Neural cell (in vitro differentiated cells): ENCODE measurements at regions not wholly inside any gene's neighbourhood (a gene's known extent, or its start where the extent isn't known, plus 50 kb on each side); places are given as distances from the start of the nearest gene placed in this dataset.

ENCODE experiments used
- H2AFZ ChIP-seq: fragments of 200-600, 300-800 bp; sonication (generic), shearing (Covaris generic); 2 replicates; pipeline ENCODE4 v1.6.0; 2014; ENCODE audit warnings: low read depth, mild to moderate bottlenecking, antibody characterized with exemption, low read length, moderate library complexity
- H3F3A ChIP-seq: fragments of 200-600 bp; shearing (Covaris generic); 2 replicates; pipeline ENCODE4 v1.6.1; 2016; ENCODE audit warnings: mild to moderate bottlenecking, moderate library complexity, mixed read lengths, antibody characterized with exemption, low read length; ENCODE audit not compliant: insufficient read depth, poor library complexity, severe bottlenecking
- H3K27ac ChIP-seq: fragments of 200-600, 300-800 bp; sonication (generic), shearing (Covaris generic); 2 replicates; pipeline ENCODE4 v1.5.1; 2014; ENCODE audit warnings: mild to moderate bottlenecking, low read length, moderate library complexity
- H3K27me3 ChIP-seq: fragments of 300-800, 200-600 bp; sonication (generic), shearing (Covaris generic); 2 replicates; pipeline ENCODE4 v1.6.0; 2014; ENCODE audit warnings: mild to moderate bottlenecking, low read depth, low read length, moderate library complexity; ENCODE audit not compliant: insufficient read depth
- H3K36me3 ChIP-seq: fragments of 300-800, 200-600 bp; sonication (generic), shearing (Covaris generic); 2 replicates; pipeline ENCODE4 v1.5.1; 2014; ENCODE audit warnings: mild to moderate bottlenecking, antibody characterized with exemption, low read length, moderate library complexity; ENCODE audit not compliant: insufficient read depth
- H3K4me2 ChIP-seq: fragments of 300-800, 200-600 bp; sonication (generic), shearing (Covaris generic); 2 replicates; pipeline ENCODE4 v1.6.0; 2014; ENCODE audit warnings: mild to moderate bottlenecking, low read length
- H3K4me3 ChIP-seq: fragments of 300-800, 200-600 bp; sonication (generic), shearing (Covaris generic); 2 replicates; pipeline ENCODE4 v1.5.1; 2014; ENCODE audit warnings: mild to moderate bottlenecking, low read length, moderate library complexity
- H3K79me2 ChIP-seq: fragments of 200-600 bp; shearing (Covaris generic); replicated peaks from 2 replicates; pipeline ENCODE4 v1.6.0; 2014; ENCODE audit warnings: mild to moderate bottlenecking, low read length, moderate library complexity; ENCODE audit not compliant: insufficient read depth
- H3K9ac ChIP-seq: fragments of 300-800, 200-600 bp; sonication (generic), shearing (Covaris generic); 2 replicates; pipeline ENCODE4 v1.6.1; 2016; ENCODE audit warnings: mild to moderate bottlenecking, low read length, mixed read lengths
- H3K9me2 ChIP-seq: fragments of 200-600 bp; shearing (Covaris generic); 2 replicates; pipeline ENCODE4 v1.6.1; 2016; ENCODE audit warnings: mild to moderate bottlenecking, low read length, mixed read lengths; ENCODE audit not compliant: insufficient read depth
- H3K9me3 ChIP-seq: fragments of 200-600, 300-800 bp; sonication (generic), shearing (Covaris generic); 2 replicates; pipeline ENCODE4 v1.6.1; 2016; ENCODE audit warnings: mild to moderate bottlenecking, mixed run types, low read length, moderate library complexity, mixed read lengths
- H4K20me1 ChIP-seq: fragments of 200-600 bp; shearing (Covaris generic); 2 replicates; pipeline ENCODE4 v1.6.1; 2016; ENCODE audit warnings: mild to moderate bottlenecking, mixed run types; ENCODE audit not compliant: insufficient read depth
- EP300 ChIP-seq: fragments of 450-650 bp; conservative IDR thresholded peaks from 2 replicates; pipeline ENCODE4 v1.6.1; 2014; ENCODE audit warnings: antibody characterized with exemption, mild to moderate bottlenecking, moderate library complexity; ENCODE audit not compliant: poor library complexity, severe bottlenecking
- EZH2 ChIP-seq: fragments of 200-600, 300-800 bp; shearing (Covaris generic), sonication (generic); IDR thresholded peaks from 2 replicates; pipeline ENCODE4 v1.6.1; 2014; ENCODE audit warnings: antibody characterized with exemption, low read length, borderline replicate concordance, mild to moderate bottlenecking; ENCODE audit not compliant: insufficient read depth, poor library complexity, severe bottlenecking
- MXI1 ChIP-seq: fragments of 450-650 bp; conservative IDR thresholded peaks from 2 replicates; pipeline ENCODE4 v1.6.1; 2014; ENCODE audit warnings: antibody characterized with exemption, mild to moderate bottlenecking; ENCODE audit not compliant: poor library complexity, severe bottlenecking
- POLR2AphosphoS5 ChIP-seq: IDR thresholded peaks from 2 replicates; pipeline ENCODE4 v1.6.1; 2012
- RAD21 ChIP-seq: fragments of 450-650 bp; conservative IDR thresholded peaks from 2 replicates; pipeline ENCODE4 v1.6.1; 2014; ENCODE audit warnings: antibody characterized with exemption, mild to moderate bottlenecking, moderate library complexity
- SMC3 ChIP-seq: fragments of 450-650 bp; conservative IDR thresholded peaks from 2 replicates; pipeline ENCODE4 v1.6.1; 2014; ENCODE audit warnings: antibody characterized with exemption, mild to moderate bottlenecking, moderate library complexity; ENCODE audit not compliant: poor library complexity
- TAF1 ChIP-seq: IDR thresholded peaks from 2 replicates; pipeline ENCODE4 v1.6.1; 2012; ENCODE audit warnings: low read depth
- TF ChIP-seq, protein P1 (sequence below): fragments of 450-650 bp; IDR thresholded peaks from 2 replicates; pipeline ENCODE4 v1.5.1; 2014; ENCODE audit warnings: antibody characterized with exemption, mild to moderate bottlenecking, moderate library complexity; ENCODE audit not compliant: poor library complexity, severe bottlenecking
- TF ChIP-seq, protein P2 (sequence below): IDR thresholded peaks from 2 replicates; pipeline ENCODE4 v1.6.1; 2012; ENCODE audit warnings: borderline replicate concordance

DNA sequence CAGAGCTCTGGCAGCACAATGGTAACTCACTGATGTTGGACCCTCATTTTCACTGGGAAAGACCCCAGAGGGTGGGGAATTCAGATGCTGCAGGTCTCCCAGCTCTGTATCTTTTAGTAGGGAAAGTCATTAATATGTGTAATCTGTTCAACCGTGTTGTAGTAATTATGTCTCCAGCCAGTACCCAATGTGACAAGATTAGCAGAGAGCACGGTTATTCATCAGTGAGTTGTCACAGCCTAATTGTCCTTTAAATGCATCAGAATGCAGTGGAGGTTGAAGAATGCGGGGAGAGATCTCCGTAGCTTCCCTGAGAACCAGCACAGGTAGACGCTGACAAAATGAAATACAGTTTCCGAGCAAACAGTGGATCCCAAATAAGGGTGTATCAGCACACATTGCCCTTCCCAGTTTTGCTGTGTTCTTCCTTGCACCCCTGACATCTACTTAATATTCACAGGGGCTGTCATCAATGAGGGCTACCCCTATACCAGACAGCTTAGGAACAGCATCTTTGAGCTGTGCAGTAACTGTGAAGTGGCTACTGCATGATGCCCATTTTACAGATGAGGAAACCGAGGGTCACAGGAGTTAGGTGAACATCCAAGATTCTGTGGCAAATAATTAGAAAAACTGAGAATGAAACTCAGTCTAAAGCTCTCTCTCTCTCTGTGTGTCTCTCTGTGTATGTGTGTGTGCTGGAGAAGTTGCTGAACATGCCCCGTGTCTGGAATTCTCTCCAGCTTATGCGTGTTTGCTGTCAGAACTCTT lies 430.4 kb upstream of the HS6ST1 start:
- no peak overlapping the region for H3K4me2 ChIP-seq
- H3F3A ChIP-seq, result no peaks in the 10 kb centered on the region
- H3K9ac ChIP-seq, result no peak overlapping the region
- no peak overlapping the region for H3K4me3 ChIP-seq
- no peaks in the 10 kb centered on the region for H3K79me2 ChIP-seq
- H3K9me3 ChIP-seq, result no peaks in the 10 kb centered on the region
- no peak overlapping the region for H3K27ac ChIP-seq
- H3K36me3 ChIP-seq, result no peaks in the 10 kb centered on the region
- no peaks in the 10 kb centered on the region for H3K27me3 ChIP-seq
- no peaks in the 10 kb centered on the region for H4K20me1 ChIP-seq
- no peak for TF ChIP-seq TAF1
- TF ChIP-seq POLR2AphosphoS5, result no peak
- no peak for TF ChIP-seq SMC3
- no peak for TF ChIP-seq MXI1
- no peak for TF ChIP-seq EZH2
- TF ChIP-seq, protein P1, sequence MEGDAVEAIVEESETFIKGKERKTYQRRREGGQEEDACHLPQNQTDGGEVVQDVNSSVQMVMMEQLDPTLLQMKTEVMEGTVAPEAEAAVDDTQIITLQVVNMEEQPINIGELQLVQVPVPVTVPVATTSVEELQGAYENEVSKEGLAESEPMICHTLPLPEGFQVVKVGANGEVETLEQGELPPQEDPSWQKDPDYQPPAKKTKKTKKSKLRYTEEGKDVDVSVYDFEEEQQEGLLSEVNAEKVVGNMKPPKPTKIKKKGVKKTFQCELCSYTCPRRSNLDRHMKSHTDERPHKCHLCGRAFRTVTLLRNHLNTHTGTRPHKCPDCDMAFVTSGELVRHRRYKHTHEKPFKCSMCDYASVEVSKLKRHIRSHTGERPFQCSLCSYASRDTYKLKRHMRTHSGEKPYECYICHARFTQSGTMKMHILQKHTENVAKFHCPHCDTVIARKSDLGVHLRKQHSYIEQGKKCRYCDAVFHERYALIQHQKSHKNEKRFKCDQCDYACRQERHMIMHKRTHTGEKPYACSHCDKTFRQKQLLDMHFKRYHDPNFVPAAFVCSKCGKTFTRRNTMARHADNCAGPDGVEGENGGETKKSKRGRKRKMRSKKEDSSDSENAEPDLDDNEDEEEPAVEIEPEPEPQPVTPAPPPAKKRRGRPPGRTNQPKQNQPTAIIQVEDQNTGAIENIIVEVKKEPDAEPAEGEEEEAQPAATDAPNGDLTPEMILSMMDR, result no peak
- no peak for TF ChIP-seq EP300
- no peak for TF ChIP-seq RAD21
- TF ChIP-seq, protein P2, sequence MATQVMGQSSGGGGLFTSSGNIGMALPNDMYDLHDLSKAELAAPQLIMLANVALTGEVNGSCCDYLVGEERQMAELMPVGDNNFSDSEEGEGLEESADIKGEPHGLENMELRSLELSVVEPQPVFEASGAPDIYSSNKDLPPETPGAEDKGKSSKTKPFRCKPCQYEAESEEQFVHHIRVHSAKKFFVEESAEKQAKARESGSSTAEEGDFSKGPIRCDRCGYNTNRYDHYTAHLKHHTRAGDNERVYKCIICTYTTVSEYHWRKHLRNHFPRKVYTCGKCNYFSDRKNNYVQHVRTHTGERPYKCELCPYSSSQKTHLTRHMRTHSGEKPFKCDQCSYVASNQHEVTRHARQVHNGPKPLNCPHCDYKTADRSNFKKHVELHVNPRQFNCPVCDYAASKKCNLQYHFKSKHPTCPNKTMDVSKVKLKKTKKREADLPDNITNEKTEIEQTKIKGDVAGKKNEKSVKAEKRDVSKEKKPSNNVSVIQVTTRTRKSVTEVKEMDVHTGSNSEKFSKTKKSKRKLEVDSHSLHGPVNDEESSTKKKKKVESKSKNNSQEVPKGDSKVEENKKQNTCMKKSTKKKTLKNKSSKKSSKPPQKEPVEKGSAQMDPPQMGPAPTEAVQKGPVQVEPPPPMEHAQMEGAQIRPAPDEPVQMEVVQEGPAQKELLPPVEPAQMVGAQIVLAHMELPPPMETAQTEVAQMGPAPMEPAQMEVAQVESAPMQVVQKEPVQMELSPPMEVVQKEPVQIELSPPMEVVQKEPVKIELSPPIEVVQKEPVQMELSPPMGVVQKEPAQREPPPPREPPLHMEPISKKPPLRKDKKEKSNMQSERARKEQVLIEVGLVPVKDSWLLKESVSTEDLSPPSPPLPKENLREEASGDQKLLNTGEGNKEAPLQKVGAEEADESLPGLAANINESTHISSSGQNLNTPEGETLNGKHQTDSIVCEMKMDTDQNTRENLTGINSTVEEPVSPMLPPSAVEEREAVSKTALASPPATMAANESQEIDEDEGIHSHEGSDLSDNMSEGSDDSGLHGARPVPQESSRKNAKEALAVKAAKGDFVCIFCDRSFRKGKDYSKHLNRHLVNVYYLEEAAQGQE, result no peak
- H3K9me2 ChIP-seq, result no peaks in the 10 kb centered on the region
- no peak overlapping the region for H2AFZ ChIP-seq

DNA sequence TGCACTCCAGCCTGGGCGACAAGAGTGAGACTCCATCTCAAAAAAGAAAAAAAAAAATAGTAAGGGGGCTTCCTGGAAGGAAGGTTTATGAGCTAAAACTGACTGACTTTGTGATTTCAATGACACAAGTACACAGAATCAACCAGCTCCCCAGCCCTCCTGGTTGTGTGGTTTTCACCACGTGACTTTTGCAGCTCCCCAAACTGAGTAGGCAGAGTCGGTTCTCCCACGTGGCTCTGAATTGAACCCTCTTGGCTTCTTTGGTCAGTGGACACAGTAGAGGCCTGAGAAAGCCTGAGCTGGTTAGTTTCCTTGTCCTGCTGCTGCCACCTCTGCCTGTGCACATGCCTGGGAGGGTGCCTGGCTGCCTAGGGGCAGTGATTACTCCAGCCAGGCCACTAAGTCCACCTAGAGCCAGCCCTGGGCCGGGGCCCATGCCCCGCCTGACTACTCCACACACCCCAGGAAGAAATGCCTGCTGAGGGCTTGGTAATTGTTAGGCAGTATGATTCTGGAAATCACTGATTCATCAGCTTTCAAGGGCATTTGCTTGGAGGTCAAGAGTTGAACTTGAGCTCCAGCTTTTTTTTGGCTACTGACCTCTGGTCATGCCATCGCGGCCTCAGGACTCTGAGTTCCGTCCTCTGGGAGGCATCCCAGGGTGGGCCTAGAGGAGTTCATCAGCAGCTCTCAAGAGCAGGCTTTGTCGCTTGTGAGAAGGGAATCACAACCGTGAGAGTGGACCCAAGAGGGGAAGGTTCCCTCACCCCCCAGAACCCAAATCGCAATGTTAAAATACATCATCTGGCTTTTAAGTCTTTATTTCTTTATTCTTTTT lies 431.9 kb upstream of the HS6ST1 start:
- Histone ChIP-seq H3K4me3 (no peak overlapping the region), H3K4me2 (no peak overlapping the region), H3F3A (no peaks in the 10 kb centered on the region), H3K9ac (no peak overlapping the region), H2AFZ (no peak overlapping the region), H4K20me1 (no peaks in the 10 kb centered on the region), H3K27me3 (no peaks in the 10 kb centered on the region), H3K27ac (no peak overlapping the region), H3K9me3 (no peaks in the 10 kb centered on the region), H3K36me3 (no peaks in the 10 kb centered on the region), H3K79me2 (no peaks in the 10 kb centered on the region), H3K9me2 (no peaks in the 10 kb centered on the region)
- no peak for TF ChIP-seq MXI1
- TF ChIP-seq, protein P1, result no peak
- TF ChIP-seq EP300, result no peak
- TF ChIP-seq EZH2, result no peak
- TF ChIP-seq SMC3, result no peak
- no peak for TF ChIP-seq RAD21
- no peak for TF ChIP-seq TAF1
- TF ChIP-seq, protein P2, result no peak
- no peak for TF ChIP-seq POLR2AphosphoS5
